MM.1S (cell line): ENCODE measurements at regions not wholly inside any gene's neighbourhood (a gene's known extent, or its start where the extent isn't known, plus 50 kb on each side); places are given as distances from the start of the nearest gene placed in this dataset.

Source experiments
- CTCF ChIP-seq: fragments of 300-600 bp; sonication (generic); IDR thresholded peaks from 2 replicates; pipeline ENCODE4 v1.5.1; 2016; ENCODE audit warnings: antibody characterized with exemption, low read length, mixed read lengths
- EZH2 ChIP-seq: fragments of 300-600 bp; sonication (generic); optimal IDR thresholded peaks from 2 replicates; pipeline ENCODE3; 2017; ENCODE audit warnings: low read depth, mild to moderate bottlenecking, antibody characterized with exemption, low read length, mixed read lengths
- EZH2phosphoT487 ChIP-seq: fragments of 300-600 bp; sonication (generic); IDR thresholded peaks from 2 replicates; pipeline ENCODE4 v1.6.1; 2018; ENCODE audit warnings: antibody characterized with exemption, low read length

GRCh38 chr4:173991316-173991715 is 292.2 kb downstream of the FBXO8 start:
- TF ChIP-seq CTCF = no peak
- no peak for TF ChIP-seq EZH2phosphoT487
- no peak for TF ChIP-seq EZH2
